A673 (cell line): ENCODE measurements at regions not wholly inside any gene's neighbourhood (a gene's known extent, or its start where the extent isn't known, plus 50 kb on each side); places are given as distances from the start of the nearest gene placed in this dataset.

Experiments used
- EZH2 ChIP-seq: fragments of 200-600 bp; sonication (generic); IDR thresholded peaks from 2 replicates; pipeline ENCODE4 v1.6.1; 2017; ENCODE audit warnings: borderline replicate concordance, low read depth, mild to moderate bottlenecking, mixed read lengths, antibody characterized with exemption, low read length; ENCODE audit not compliant: poor library complexity, severe bottlenecking
- TF ChIP-seq, protein P1 (sequence below): fragments of 300-800, 200-600 bp; sonication (generic); conservative IDR thresholded peaks from 2 replicates; pipeline ENCODE4 v1.5.1; 2017; ENCODE audit warnings: low read depth, mild to moderate bottlenecking, antibody characterized with exemption, low read length, moderate library complexity, mixed read lengths

DNA sequence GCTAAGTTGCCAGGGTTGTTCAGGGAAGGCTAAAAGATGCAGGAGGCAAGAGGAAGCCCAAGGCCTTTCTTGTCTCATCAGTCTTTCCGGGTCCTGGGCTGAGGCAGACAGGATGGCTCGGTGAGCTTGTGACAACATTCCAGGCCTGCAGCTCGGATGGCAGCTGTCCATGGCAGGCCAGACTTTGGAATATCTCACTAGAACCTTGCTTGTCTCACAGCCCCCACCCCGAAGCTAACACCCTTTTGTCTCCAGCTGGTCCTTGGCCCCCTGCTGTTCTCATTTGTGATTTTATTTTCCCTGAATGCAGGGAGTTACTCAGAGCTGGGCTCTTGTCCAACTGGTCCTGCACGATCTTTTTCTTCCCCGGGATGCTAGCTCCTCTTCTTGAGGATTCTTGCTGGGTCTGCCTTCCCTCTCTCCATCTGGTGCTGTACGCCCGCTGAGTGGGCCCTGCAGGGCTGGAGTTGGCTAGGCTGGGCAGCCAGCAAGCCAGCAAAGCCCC is 477.2 kb upstream of the CAMK1G start:
- TF ChIP-seq, protein P1, sequence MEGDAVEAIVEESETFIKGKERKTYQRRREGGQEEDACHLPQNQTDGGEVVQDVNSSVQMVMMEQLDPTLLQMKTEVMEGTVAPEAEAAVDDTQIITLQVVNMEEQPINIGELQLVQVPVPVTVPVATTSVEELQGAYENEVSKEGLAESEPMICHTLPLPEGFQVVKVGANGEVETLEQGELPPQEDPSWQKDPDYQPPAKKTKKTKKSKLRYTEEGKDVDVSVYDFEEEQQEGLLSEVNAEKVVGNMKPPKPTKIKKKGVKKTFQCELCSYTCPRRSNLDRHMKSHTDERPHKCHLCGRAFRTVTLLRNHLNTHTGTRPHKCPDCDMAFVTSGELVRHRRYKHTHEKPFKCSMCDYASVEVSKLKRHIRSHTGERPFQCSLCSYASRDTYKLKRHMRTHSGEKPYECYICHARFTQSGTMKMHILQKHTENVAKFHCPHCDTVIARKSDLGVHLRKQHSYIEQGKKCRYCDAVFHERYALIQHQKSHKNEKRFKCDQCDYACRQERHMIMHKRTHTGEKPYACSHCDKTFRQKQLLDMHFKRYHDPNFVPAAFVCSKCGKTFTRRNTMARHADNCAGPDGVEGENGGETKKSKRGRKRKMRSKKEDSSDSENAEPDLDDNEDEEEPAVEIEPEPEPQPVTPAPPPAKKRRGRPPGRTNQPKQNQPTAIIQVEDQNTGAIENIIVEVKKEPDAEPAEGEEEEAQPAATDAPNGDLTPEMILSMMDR = no peak
- no peak for TF ChIP-seq EZH2
